ENCODE measurements at regions not wholly inside any gene's neighbourhood (a gene's known extent, or its start where the extent isn't known, plus 50 kb on each side); places are given as distances from the start of the nearest gene placed in this dataset.

DNA sequence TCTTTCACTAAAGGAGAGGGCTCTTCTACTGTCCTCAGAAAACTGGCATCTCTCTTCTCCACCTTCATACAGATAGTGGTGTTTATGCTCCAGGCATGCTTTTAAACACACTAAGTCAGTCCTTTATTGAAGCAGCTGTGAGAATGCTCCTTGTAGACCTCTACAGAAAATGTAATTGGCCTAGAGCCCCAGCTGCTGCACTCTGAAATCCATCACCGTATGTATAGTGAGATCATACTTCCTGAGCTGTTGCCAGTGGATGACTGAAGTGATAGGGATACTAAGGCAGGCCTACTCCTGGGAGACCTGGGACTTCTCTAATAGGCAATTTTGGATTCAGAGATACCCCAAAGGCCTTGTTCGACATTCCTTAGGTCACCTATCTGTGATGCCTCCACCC lies 535.4 kb downstream of the RPS29 start:
- H3K9me3 Mint-ChIP-seq = no peaks in the 10 kb centered on the region
- no peak for TF ChIP-seq CTCF (conservative IDR thresholded peaks at IDR 0.05)
- Histone ChIP-seq H2AK5ac (ENCODE audit: insufficient read length, low read length) (no peak overlapping the region), H4K8ac (replicated peaks; ENCODE audit: insufficient read length, low read depth, low read length) (no peak overlapping the region), H3K9me3 (ENCODE audit: control insufficient read depth, low read depth, low read length) (no peaks in the 10 kb centered on the region), H3K23me2 (ENCODE audit: insufficient read length, low read depth, low read length, poor library complexity, severe bottlenecking) (no peaks in the 10 kb centered on the region), H3K9ac (ENCODE audit: extremely low read depth, insufficient read length, low read length) (no peak overlapping the region), H2BK15ac (ENCODE audit: low read depth, low read length) (no peak overlapping the region), H3K4me2 (ENCODE audit: insufficient read depth, insufficient read length, low read length) (no peak overlapping the region), H3K56ac (ENCODE audit: insufficient read length, low read depth, low read length) (no peak overlapping the region), H4K91ac (ENCODE audit: insufficient read length, low read depth, low read length) (no peak overlapping the region), H3K4me1 (ENCODE audit: insufficient read depth, low read length) (no peaks in the 10 kb centered on the region), H2BK120ac (ENCODE audit: low read depth, low read length, poor library complexity, severe bottlenecking) (no peak overlapping the region), H3K79me2 (ENCODE audit: insufficient read depth, low read length) (no peaks in the 10 kb centered on the region), H2BK20ac (ENCODE audit: low read depth, low read length, poor library complexity, severe bottlenecking) (no peak overlapping the region), H3K18ac (ENCODE audit: insufficient read length, low read depth, low read length) (no peak overlapping the region), H3K27me3 (ENCODE audit: insufficient read depth, low read length) (no peaks in the 10 kb centered on the region), H2BK12ac (ENCODE audit: insufficient read length, low read depth, low read length) (no peak overlapping the region), H4K20me1 (ENCODE audit: control insufficient read depth, insufficient read depth, insufficient read length) (no peaks in the 10 kb centered on the region), H3K4ac (ENCODE audit: low read depth, low read length) (no peak overlapping the region), H3K23ac (ENCODE audit: insufficient read length, low read depth, low read length) (no peak overlapping the region), H2BK5ac (ENCODE audit: insufficient read length, low read length) (no peak overlapping the region), H2AFZ (ENCODE audit: low read length) (no peak overlapping the region), H3K79me1 (ENCODE audit: insufficient read depth, low read depth, low read length, poor library complexity, severe bottlenecking) (no peaks in the 10 kb centered on the region), H3K14ac (ENCODE audit: insufficient read depth, low read length) (no peak overlapping the region), H3K27ac (ENCODE audit: insufficient read length, low read depth, low read length) (no peak overlapping the region), H4K5ac (ENCODE audit: insufficient read length, low read depth, low read length) (peak overlapping the region; percentile 46), H3T11ph (ENCODE audit: low read length) (no peak overlapping the region)
- H3K36me3 Mint-ChIP-seq (ENCODE audit: insufficient read depth in 1 of 3, low read depth in 3 of 3) = no peaks in the 10 kb centered on the region
- H3K4me3 Mint-ChIP-seq = no peak overlapping the region
- DNase-seq = no peak
- no CpG with 5 or more reads among the region's 2 CpGs for WGBS (ENCODE audit: extremely low coverage, insufficient read length, low lambda C conversion rate)
- H3K27me3 Mint-ChIP-seq (ENCODE audit: low read depth) = no peaks in the 10 kb centered on the region
- peaks cover 6 to 10% of the 10 kb centered on the region in 2 experiments; a peak in 3 of 4 replicates for H3K4me1 Mint-ChIP-seq
- H3K27ac Mint-ChIP-seq = no peak overlapping the region

All from H9 (cell line).